Prostate gland (tissue), 2 donors: ENCODE measurements at regions not wholly inside any gene's neighbourhood (a gene's known extent, or its start where the extent isn't known, plus 50 kb on each side); places are given as distances from the start of the nearest gene placed in this dataset.

Source experiments
- DNase-seq: peaks from one replicate; pipeline ENCODE4 v3.0.0-alpha.2; 2019; ENCODE audit warnings: low spot score
- H3K27ac ChIP-seq, 2 donors: fragments of 200-600 bp; sonication (generic); 2 replicates each; pipeline ENCODE4 v1.5.1; 2017 to 2019
- H3K27me3 ChIP-seq: fragments of 200-600 bp; sonication (generic); replicated peaks from 2 replicates; pipeline ENCODE4 v1.5.1; 2019; ENCODE audit not compliant: insufficient read depth
- H3K36me3 ChIP-seq, 2 donors: fragments of 200-600 bp; sonication (generic); 1 replicate in 1 of 2; 2 replicates in 1 of 2; pipeline versions ENCODE4 v1.5.1 to v1.8.1; 2017 to 2019
- H3K4me1 ChIP-seq: fragments of 200-600 bp; sonication (generic); replicated peaks from 2 replicates; pipeline ENCODE4 v1.5.1; 2019
- H3K4me3 ChIP-seq, 2 donors: fragments of 200-600 bp; sonication (generic); 2 replicates each; pipeline ENCODE4 v1.5.1; 2017 to 2019
- H3K9me3 ChIP-seq: fragments of 200-600 bp; sonication (generic); 2 replicates; pipeline ENCODE4 v1.5.1; 2017
- POLR2A ChIP-seq: fragments of 450-650 bp; IDR thresholded peaks from one replicate; pipeline ENCODE4 v1.6.1; 2016; ENCODE audit warnings: antibody characterized with exemption, mild to moderate bottlenecking
- POLR2AphosphoS5 ChIP-seq: sonication (generic); formaldehyde crosslinking; IDR thresholded peaks from one replicate; pipeline ENCODE4 v1.6.1; 2017; ENCODE audit warnings: antibody characterized with exemption
- WGBS: methylation state at CpG from one replicate; pipeline ENCODE4 v1.1.5; 2018; 5-methylcytosine and 5-hydroxymethylcytosine counted together
- intact Hi-C: fragments of 100-400 bp; cut with DNase I; formaldehyde crosslinking; loops from one replicate; pipeline ENCODE4 v1.14.2; 2022
- TF ChIP-seq, protein P1 (sequence below), 4 experiments: fragments of 200-600 bp in 2 of 4; fragments of 450-650 bp in 2 of 4; sonication (generic) in 2 of 4; IDR thresholded peaks; 1 replicate in 3 of 4; 2 replicates in 1 of 4; pipeline ENCODE4 v1.5.1; 2016 to 2019; ENCODE audit warnings: antibody characterized with exemption in 4 of 4, mild to moderate bottlenecking in 2 of 4, moderate library complexity in 2 of 4

DNA sequence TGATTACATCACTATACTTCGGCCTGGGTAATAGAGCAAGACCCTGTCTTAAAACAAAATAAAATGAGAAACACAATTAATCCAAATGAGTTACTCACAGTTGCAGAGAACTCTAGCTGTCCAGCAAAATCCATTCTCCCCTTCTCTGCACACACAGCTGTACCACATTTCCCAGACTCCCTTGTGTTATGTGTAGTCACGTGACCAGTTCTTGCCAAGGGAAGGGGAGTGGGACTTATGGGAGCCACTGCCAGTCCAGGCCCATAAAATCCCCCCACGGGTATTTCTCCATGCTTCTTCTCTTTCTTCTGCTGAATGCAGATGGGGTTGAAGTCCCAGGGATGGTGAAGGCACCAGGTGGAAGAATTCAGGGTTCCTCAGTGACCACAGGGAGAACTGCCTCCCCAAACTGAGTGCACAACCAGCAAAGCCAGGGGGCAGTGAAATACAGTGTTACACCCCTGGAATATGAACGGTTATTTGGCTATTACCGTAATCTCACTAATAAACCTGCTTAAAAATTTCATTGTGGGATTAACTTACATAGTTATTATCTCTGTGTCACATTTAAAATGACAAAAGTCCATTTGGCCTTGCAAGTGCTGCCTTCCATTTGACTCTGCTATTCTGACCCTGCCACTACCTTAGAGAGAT lies 85.6 kb upstream of the FMN2 start:
- intact Hi-C loops, result no loop called here
- 77% methylated on average over 5 of the region's 5 CpGs for WGBS
- no peak for DNase-seq
- no peak overlapping the region for H3K4me3 ChIP-seq
- H3K36me3 ChIP-seq, result no peaks in the 10 kb centered on the region
- no peak for TF ChIP-seq POLR2AphosphoS5
- TF ChIP-seq, protein P1, sequence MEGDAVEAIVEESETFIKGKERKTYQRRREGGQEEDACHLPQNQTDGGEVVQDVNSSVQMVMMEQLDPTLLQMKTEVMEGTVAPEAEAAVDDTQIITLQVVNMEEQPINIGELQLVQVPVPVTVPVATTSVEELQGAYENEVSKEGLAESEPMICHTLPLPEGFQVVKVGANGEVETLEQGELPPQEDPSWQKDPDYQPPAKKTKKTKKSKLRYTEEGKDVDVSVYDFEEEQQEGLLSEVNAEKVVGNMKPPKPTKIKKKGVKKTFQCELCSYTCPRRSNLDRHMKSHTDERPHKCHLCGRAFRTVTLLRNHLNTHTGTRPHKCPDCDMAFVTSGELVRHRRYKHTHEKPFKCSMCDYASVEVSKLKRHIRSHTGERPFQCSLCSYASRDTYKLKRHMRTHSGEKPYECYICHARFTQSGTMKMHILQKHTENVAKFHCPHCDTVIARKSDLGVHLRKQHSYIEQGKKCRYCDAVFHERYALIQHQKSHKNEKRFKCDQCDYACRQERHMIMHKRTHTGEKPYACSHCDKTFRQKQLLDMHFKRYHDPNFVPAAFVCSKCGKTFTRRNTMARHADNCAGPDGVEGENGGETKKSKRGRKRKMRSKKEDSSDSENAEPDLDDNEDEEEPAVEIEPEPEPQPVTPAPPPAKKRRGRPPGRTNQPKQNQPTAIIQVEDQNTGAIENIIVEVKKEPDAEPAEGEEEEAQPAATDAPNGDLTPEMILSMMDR (IDR thresholded peaks at IDR 0.05), result no peak
- no peak for TF ChIP-seq POLR2A
- no peaks in the 10 kb centered on the region for H3K9me3 ChIP-seq
- H3K27me3 ChIP-seq, result no peaks in the 10 kb centered on the region
- H3K4me1 ChIP-seq, result no peaks in the 10 kb centered on the region
- no peak overlapping the region for H3K27ac ChIP-seq

DNA sequence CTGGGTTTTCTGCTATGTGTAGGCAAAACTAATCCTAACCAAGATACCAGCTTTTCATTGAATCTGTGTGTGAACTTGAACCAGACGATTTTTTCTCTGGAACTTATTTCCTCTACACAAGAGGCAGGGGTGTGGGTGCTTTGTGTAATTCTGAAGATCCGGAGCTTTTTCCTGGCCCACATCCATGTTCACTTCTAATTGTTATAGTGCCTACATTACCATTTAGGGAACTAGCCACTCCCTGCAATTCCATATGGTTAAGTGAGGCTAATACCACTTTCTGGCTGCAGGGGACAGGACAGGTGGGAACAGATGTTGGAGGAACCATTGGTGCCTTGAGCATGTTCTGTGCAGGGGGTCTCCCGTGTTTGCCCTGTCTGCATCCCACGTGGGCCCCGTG lies 83.4 kb upstream of the FMN2 start:
- DNase-seq, result no peak
- Histone ChIP-seq H3K4me3 (no peak overlapping the region), H3K27ac (no peak overlapping the region), H3K36me3 (no peaks in the 10 kb centered on the region), H3K27me3 (no peaks in the 10 kb centered on the region), H3K9me3 (no peaks in the 10 kb centered on the region), H3K4me1 (no peaks in the 10 kb centered on the region)
- WGBS, result 60% methylated on average over 5 of the region's 5 CpGs
- TF ChIP-seq POLR2AphosphoS5 (no peak), POLR2A (no peak)
- TF ChIP-seq, protein P1 (IDR thresholded peaks at IDR 0.05), result no peak
- intact Hi-C loops, result no loop called here

DNA sequence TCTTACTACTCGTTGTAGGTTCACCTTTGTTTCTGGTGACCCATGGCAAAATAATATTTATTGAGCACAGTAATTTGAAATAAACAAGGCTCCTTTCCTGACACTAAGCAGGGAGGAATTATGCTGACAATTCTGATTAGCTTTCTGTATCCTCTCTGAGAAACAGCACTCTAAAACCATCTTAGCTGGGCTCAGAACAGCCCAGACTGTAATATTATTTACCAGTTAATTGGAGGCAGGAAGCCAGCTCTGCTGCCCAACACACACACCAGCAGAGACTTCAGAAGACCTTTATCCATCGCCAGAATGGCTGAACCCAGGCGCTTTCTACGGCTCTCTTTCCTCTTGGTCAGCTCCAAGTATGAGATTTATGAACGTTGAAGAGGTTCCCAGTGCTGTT lies 77.6 kb upstream of the FMN2 start:
- Histone ChIP-seq H3K9me3 (no peaks in the 10 kb centered on the region), H3K27me3 (no peaks in the 10 kb centered on the region), H3K4me3 (no peak overlapping the region), H3K36me3 (no peaks in the 10 kb centered on the region), H3K27ac (no peak overlapping the region), H3K4me1 (no peaks in the 10 kb centered on the region)
- TF ChIP-seq, protein P1 (IDR thresholded peaks at IDR 0.05), result no peak
- TF ChIP-seq POLR2AphosphoS5 (no peak), POLR2A (no peak)
- WGBS, result 68% methylated on average over 5 of the region's 5 CpGs
- intact Hi-C loops, result no loop called here
- DNase-seq, result no peak

DNA sequence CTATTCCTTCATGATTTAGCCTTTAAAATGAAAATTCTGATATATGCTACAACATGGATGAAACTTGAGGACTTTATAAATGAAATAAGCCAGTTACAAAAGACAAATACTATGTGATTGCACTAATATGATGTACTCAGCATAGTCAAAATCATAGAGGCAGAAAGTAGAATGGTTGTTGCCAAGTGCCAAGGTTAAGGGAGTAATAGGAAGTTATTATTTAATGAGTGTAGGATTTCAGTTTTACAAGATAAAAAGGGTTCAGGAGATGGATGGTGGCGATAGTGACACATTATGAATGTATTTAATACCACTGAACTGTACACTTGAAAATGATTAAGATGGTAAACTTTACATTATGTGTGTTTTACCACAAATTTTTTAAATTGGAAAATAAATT lies 73.1 kb upstream of the FMN2 start:
- H3K4me3 ChIP-seq, result no peak overlapping the region
- no peaks in the 10 kb centered on the region for H3K27me3 ChIP-seq
- no peak overlapping the region for H3K27ac ChIP-seq
- intact Hi-C loops, result no loop called here
- no peaks in the 10 kb centered on the region for H3K4me1 ChIP-seq
- DNase-seq, result no peak
- H3K9me3 ChIP-seq, result no peaks in the 10 kb centered on the region
- H3K36me3 ChIP-seq, result no peaks in the 10 kb centered on the region
- TF ChIP-seq, protein P1 (IDR thresholded peaks at IDR 0.05), result no peak
- TF ChIP-seq POLR2A (no peak), POLR2AphosphoS5 (no peak)
- 36% methylated on average over 1 of the region's 1 CpG for WGBS

DNA sequence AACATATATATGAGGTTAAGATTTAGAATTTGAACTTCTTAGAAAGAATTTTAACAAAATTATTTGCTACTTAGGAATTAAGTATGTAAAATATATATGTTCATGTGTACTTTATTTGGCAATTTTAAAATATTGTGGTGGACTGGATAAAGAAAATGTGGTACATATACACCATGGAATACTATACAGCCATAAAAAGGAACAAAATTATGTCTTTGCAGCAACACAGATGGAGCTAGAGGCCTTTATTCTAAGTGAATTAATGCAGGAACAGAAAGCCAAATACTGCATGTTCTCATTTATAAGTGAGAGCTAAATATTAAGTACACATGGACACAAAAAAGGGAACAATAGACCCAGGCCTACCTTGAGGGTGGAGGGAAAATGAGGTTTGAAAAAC lies 72.2 kb upstream of the FMN2 start:
- intact Hi-C loops, result no loop called here
- no peaks in the 10 kb centered on the region for H3K36me3 ChIP-seq
- H3K4me1 ChIP-seq, result no peaks in the 10 kb centered on the region
- no peak overlapping the region for H3K4me3 ChIP-seq
- H3K27ac ChIP-seq, result no peak overlapping the region
- no peaks in the 10 kb centered on the region for H3K9me3 ChIP-seq
- no peak for DNase-seq
- no peaks in the 10 kb centered on the region for H3K27me3 ChIP-seq
- TF ChIP-seq POLR2AphosphoS5, result no peak
- TF ChIP-seq POLR2A, result no peak
- TF ChIP-seq, protein P1 (IDR thresholded peaks at IDR 0.05), result no peak
